GM12878 (cell line): ENCODE measurements at regions not wholly inside any gene's neighbourhood (a gene's known extent, or its start where the extent isn't known, plus 50 kb on each side); places are given as distances from the start of the nearest gene placed in this dataset.

Experiments
- ATAC-seq: fragments of 200-7000 bp; cut with Tn5 transposase; 3 replicates; pipeline ENCODE4 v1.9.1; 2020; ENCODE audit warnings: mild to moderate bottlenecking, moderate library complexity
- BruUV-seq: library from RNA; stranded (reverse); fragments of 400-500 nt; replicated peaks from 2 replicates; lab custom pipeline; 2021; lab: Mats Ljungman, UMichigan
- CTCF ChIA-PET: fragments of 300-600 bp; sonication (Branson Sonifier 250); formaldehyde crosslinking; extraction: SDS; loops from one replicate; lab custom pipeline; 2021; ENCODE audit warnings: inconsistent platforms; lab: Yijun Ruan, JAX
- POLR2A ChIA-PET: fragments of 350-600 bp; formaldehyde crosslinking; extraction: SDS; loops from one replicate; lab custom pipeline; 2021; ENCODE audit warnings: inconsistent platforms; lab: Charles Lee
- RAD21 ChIA-PET: fragments of 300-600 bp; sonication (Branson Sonifier 250); formaldehyde crosslinking; loops from one replicate; lab custom pipeline; 2023; ENCODE audit warnings: antibody characterized with exemption; ENCODE audit not compliant: unreplicated experiment; lab: Charles Lee
- SMC1A ChIA-PET: fragments of 300-600 bp; sonication (Branson Sonifier 250); formaldehyde crosslinking; loops from one replicate; lab custom pipeline; 2023; ENCODE audit not compliant: unreplicated experiment, uncharacterized antibody; lab: Charles Lee
- DNase-seq: peaks from one replicate; pipeline ENCODE4 v3.0.0-alpha.2; 2011; ENCODE audit warnings: low read depth, low spot score
- FAIRE-seq: peaks from 3 replicates; lab custom pipeline; 2011; peaks lifted over from hg19 to GRCh38; lab: Jason Lieb, UNC
- H2AFZ ChIP-seq: 2 replicates; pipeline ENCODE4 v1.6.0; 2011; ENCODE audit warnings: low read depth, low read length, control low read depth; ENCODE audit not compliant: control insufficient read depth
- H3K27ac ChIP-seq: 2 replicates; pipeline ENCODE4 v1.5.1; 2011; ENCODE audit warnings: control low read depth; ENCODE audit not compliant: control insufficient read depth, insufficient read depth
- H3K27me3 ChIP-seq, 2 experiments: replicated peaks in 1 of 2; 2 replicates each; pipeline versions ENCODE4 v1.6.0 to v1.6.1; 2011; ENCODE audit warnings: low read length in 1 of 2; ENCODE audit not compliant: control insufficient read depth in 2 of 2, insufficient read depth in 2 of 2
- H3K36me3 ChIP-seq, 2 experiments: 2 replicates each; pipeline ENCODE4 v1.5.1; 2011; ENCODE audit warnings: low read length in 1 of 2; ENCODE audit not compliant: control insufficient read depth in 2 of 2, insufficient read depth in 2 of 2
- H3K4me1 ChIP-seq: 2 replicates; pipeline ENCODE4 v1.6.1; 2011; ENCODE audit warnings: mild to moderate bottlenecking, low read length, moderate library complexity, mixed read lengths; ENCODE audit not compliant: control insufficient read depth, insufficient read depth
- H3K4me2 ChIP-seq: 2 replicates; pipeline ENCODE4 v1.6.0; 2011; ENCODE audit warnings: control low read depth; ENCODE audit not compliant: control insufficient read depth, insufficient read depth
- H3K4me3 ChIP-seq: fragments of 200-600 bp; sonication (generic); 2 replicates; pipeline ENCODE4 v1.5.1; 2016
- H3K79me2 ChIP-seq: 2 replicates; pipeline ENCODE4 v1.6.0; 2011; ENCODE audit warnings: low read length; ENCODE audit not compliant: control insufficient read depth, insufficient read depth
- H3K9ac ChIP-seq: 2 replicates; pipeline ENCODE4 v1.8.0; 2011; ENCODE audit warnings: low read length, control low read depth, mixed read lengths; ENCODE audit not compliant: control insufficient read depth, insufficient read depth
- H3K9me3 ChIP-seq: replicated peaks from 3 replicates; pipeline ENCODE4 v1.5.1; 2011; ENCODE audit warnings: mild to moderate bottlenecking, low read length; ENCODE audit not compliant: control insufficient read depth, insufficient read depth
- H4K20me1 ChIP-seq: 2 replicates; pipeline ENCODE4 v1.6.0; 2011; ENCODE audit not compliant: control insufficient read depth, insufficient read depth
- BACH1 ChIP-seq: fragments of 450-650 bp; IDR thresholded peaks from 2 replicates; pipeline ENCODE4 v1.6.1; 2017; ENCODE audit warnings: mild to moderate bottlenecking, borderline replicate concordance
- CBFB ChIP-seq: IDR thresholded peaks from 2 replicates; pipeline ENCODE4 v1.6.1; 2016; ENCODE audit warnings: antibody characterized with exemption, low read depth
- FOXK2 ChIP-seq: fragments of 450-650 bp; IDR thresholded peaks from 2 replicates; pipeline ENCODE4 v1.6.1; 2017; ENCODE audit warnings: mild to moderate bottlenecking, moderate library complexity
- HCFC1 ChIP-seq: fragments of 150-350 bp; IDR thresholded peaks from 2 replicates; pipeline ENCODE4 v1.6.1; 2014; ENCODE audit warnings: low read length
- IRF4 ChIP-seq: IDR thresholded peaks from 2 replicates; pipeline ENCODE4 v1.6.1; 2011; ENCODE audit warnings: low read depth, low read length
- JUNB ChIP-seq: IDR thresholded peaks from 2 replicates; pipeline ENCODE4 v1.6.1; 2016; ENCODE audit warnings: antibody characterized with exemption, mild to moderate bottlenecking
- LARP7 ChIP-seq: fragments of 450-650 bp; IDR thresholded peaks from 2 replicates; pipeline ENCODE4 v1.6.1; 2017; ENCODE audit warnings: mild to moderate bottlenecking
- NFIC ChIP-seq: IDR thresholded peaks from 2 replicates; pipeline ENCODE4 v1.6.1; 2012; ENCODE audit warnings: low read depth, mild to moderate bottlenecking, inconsistent platforms, low read length, moderate library complexity
- NFXL1 ChIP-seq: fragments of 450-650 bp; IDR thresholded peaks from 2 replicates; pipeline ENCODE4 v1.6.1; 2017; ENCODE audit warnings: antibody characterized with exemption, mild to moderate bottlenecking, borderline replicate concordance
- NR2C2 ChIP-seq: IDR thresholded peaks from 2 replicates; pipeline ENCODE4 v1.6.1; 2011; ENCODE audit warnings: borderline replicate concordance, low read depth; ENCODE audit not compliant: control insufficient read depth, insufficient read length
- POLR2AphosphoS5 ChIP-seq: IDR thresholded peaks from 2 replicates; pipeline ENCODE4 v1.6.1; 2011; ENCODE audit warnings: mild to moderate bottlenecking, low read length, inconsistent platforms
- PRDM15 ChIP-seq: fragments of 450-650 bp; formaldehyde crosslinking; IDR thresholded peaks from 2 replicates; pipeline ENCODE4 v1.4.0; 2020; ENCODE audit warnings: mild to moderate bottlenecking, moderate library complexity
- RCOR1 ChIP-seq: conservative IDR thresholded peaks from 2 replicates; pipeline ENCODE4 v1.6.1; 2012; ENCODE audit warnings: low read depth, low read length, improper control_type of control experiment
- WRNIP1 ChIP-seq: IDR thresholded peaks from 2 replicates; pipeline ENCODE4 v1.6.1; 2011; ENCODE audit warnings: low read depth, low read length, improper control_type of control experiment, borderline replicate concordance
- WGBS: methylation state at CpG from one replicate; pipeline ENCODE4 v1.1.6; 2016; ENCODE audit warnings: low lambda C conversion rate; ENCODE audit not compliant: insufficient replicate concordance, insufficient coverage; ENCODE audit errors: missing lambda C conversion rate; 5-methylcytosine and 5-hydroxymethylcytosine counted together
- in situ Hi-C: fragments of 300-500 bp; cut with MboI; formaldehyde crosslinking; loops from 9 replicates; pipeline ENCODE4 v1.14.3; 2018; ENCODE audit warnings: mixed read lengths
- intact Hi-C: fragments of 100-400 bp; cut with micrococcal nuclease; formaldehyde crosslinking; loops from one replicate; pipeline ENCODE4 v1.14.2; 2022; ENCODE audit not compliant: unreplicated experiment
- TF ChIP-seq, protein P1 (sequence below): fragments of 450-650 bp; IDR thresholded peaks from 2 replicates; pipeline ENCODE4 v1.6.1; 2016; ENCODE audit warnings: mild to moderate bottlenecking

DNA sequence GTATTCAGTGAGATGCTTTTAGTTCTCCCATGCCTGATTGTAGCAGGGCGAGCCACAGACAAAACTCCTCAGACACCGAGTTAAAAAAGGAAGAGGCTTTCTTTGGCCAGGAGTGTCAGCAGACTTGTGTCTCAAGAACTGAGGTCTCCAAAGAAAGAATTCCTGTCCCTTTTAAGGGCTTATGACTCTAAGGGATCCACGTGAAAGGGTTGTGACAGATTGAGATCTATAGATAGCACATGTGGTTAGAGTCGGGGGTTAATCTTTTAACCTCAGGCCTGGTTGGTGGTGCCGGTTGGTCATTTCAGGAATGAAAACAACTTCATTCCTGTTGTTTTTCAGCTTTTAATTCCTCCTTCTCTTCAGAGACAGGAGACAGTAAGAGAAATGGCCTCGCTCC is 168.8 kb upstream of the GRIK2 start:
- no peaks in the 10 kb centered on the region for H3K79me2 ChIP-seq
- intact Hi-C loops (loop anchor here (10.0 kb wide), 3 partner anchors 450 to 1120 kb away; no protein-coding TSS in a partner anchor), in situ Hi-C loops (no loop called here)
- WGBS = 34% methylated on average over 6 of the region's 6 CpGs
- no TSS peak for BruUV-seq
- no peak for ATAC-seq
- no peak for DNase-seq
- no peaks in the 10 kb centered on the region for H4K20me1 ChIP-seq
- FAIRE-seq = no peak
- no peaks in the 10 kb centered on the region for H3K27me3 ChIP-seq
- no peak overlapping the region for H3K4me3 ChIP-seq
- ChIA-PET SMC1A (no interaction called here), CTCF (no interaction called here), POLR2A (no interaction called here), RAD21 (no interaction called here)
- no peaks in the 10 kb centered on the region for H3K4me1 ChIP-seq
- H3K4me2 ChIP-seq = no peak overlapping the region
- no peaks in the 10 kb centered on the region for H3K36me3 ChIP-seq
- no peak overlapping the region for H3K9ac ChIP-seq
- H3K9me3 ChIP-seq = no peaks in the 10 kb centered on the region
- TF ChIP-seq HCFC1 = no peak
- TF ChIP-seq RCOR1 = no peak
- TF ChIP-seq WRNIP1 = no peak
- TF ChIP-seq PRDM15 (CRISPR knock-in tag) = no peak
- no peak for TF ChIP-seq LARP7
- no peak for TF ChIP-seq BACH1
- TF ChIP-seq NR2C2 = no peak
- no peak for TF ChIP-seq JUNB
- TF ChIP-seq IRF4 = no peak
- TF ChIP-seq NFXL1 = no peak
- no peak for TF ChIP-seq NFIC
- no peak for TF ChIP-seq FOXK2
- no peak for TF ChIP-seq CBFB
- TF ChIP-seq, protein P1, sequence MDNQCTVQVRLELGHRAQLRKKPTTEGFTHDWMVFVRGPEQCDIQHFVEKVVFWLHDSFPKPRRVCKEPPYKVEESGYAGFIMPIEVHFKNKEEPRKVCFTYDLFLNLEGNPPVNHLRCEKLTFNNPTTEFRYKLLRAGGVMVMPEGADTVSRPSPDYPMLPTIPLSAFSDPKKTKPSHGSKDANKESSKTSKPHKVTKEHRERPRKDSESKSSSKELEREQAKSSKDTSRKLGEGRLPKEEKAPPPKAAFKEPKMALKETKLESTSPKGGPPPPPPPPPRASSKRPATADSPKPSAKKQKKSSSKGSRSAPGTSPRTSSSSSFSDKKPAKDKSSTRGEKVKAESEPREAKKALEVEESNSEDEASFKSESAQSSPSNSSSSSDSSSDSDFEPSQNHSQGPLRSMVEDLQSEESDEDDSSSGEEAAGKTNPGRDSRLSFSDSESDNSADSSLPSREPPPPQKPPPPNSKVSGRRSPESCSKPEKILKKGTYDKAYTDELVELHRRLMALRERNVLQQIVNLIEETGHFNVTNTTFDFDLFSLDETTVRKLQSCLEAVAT = no peak
- TF ChIP-seq POLR2AphosphoS5 = no peak
- H2AFZ ChIP-seq = no peak overlapping the region
- no peak overlapping the region for H3K27ac ChIP-seq
